RPMI8226 (cell line): ENCODE measurements at regions not wholly inside any gene's neighbourhood (a gene's known extent, or its start where the extent isn't known, plus 50 kb on each side); places are given as distances from the start of the nearest gene placed in this dataset.
A peak's percentile ranks its signal among the peaks of the same experiment; 100 is the strongest.
"Not testable (repeated sequence)": the region's sequence is repeated elsewhere in the genome, so short reads cannot be mapped to it uniquely, and the experiment has no call there.

Experiments used
- DNase-seq: peaks from one replicate; pipeline ENCODE4 v3.0.0-alpha.2; 2015

- DNase-seq = no peak
These were observed 155.3 kb downstream of the RAD51AP2 start for GRCh38 chr2:17362956-17363355.

GRCh38 chr2:17355608-17356329, 162.5 kb downstream of the RAD51AP2 start:
- no peak for DNase-seq

- DNase-seq = no peak
These were observed 165.0 kb downstream of the RAD51AP2 start for GRCh38 chr2:17353263-17353662.

GRCh38 chr2:17342692-17343091, 175.5 kb downstream of the RAD51AP2 start:
- DNase-seq = not testable (repeated sequence)

GRCh38 chr2:17337507-17337906, 180.7 kb downstream of the RAD51AP2 start:
- no peak for DNase-seq

- DNase-seq = no peak
These were observed 181.8 kb downstream of the RAD51AP2 start for GRCh38 chr2:17336458-17336857.

- no peak for DNase-seq
These were observed 183.9 kb downstream of the RAD51AP2 start for GRCh38 chr2:17334300-17334699.

GRCh38 chr2:17331636-17332035, 186.6 kb downstream of the RAD51AP2 start:
- DNase-seq = no peak

GRCh38 chr2:17328161-17328560, 190.1 kb downstream of the RAD51AP2 start:
- no peak for DNase-seq

- DNase-seq = no peak
These were observed 190.6 kb downstream of the RAD51AP2 start for GRCh38 chr2:17327649-17328048.

- no peak for DNase-seq
These were observed 191.5 kb downstream of the RAD51AP2 start for GRCh38 chr2:17326717-17327116.

GRCh38 chr2:17323697-17324096, 194.5 kb downstream of the RAD51AP2 start:
- no peak for DNase-seq

- no peak for DNase-seq
These were observed 195.8 kb downstream of the RAD51AP2 start for GRCh38 chr2:17322461-17322860.

- peak; percentile 20 for DNase-seq
These were observed 199.2 kb downstream of the RAD51AP2 start for GRCh38 chr2:17319090-17319489.

GRCh38 chr2:17318013-17318412, 200.2 kb downstream of the RAD51AP2 start:
- no peak for DNase-seq

- DNase-seq = no peak
These were observed 200.7 kb downstream of the RAD51AP2 start for GRCh38 chr2:17317439-17317976.

GRCh38 chr2:17313261-17313660, 205.0 kb downstream of the RAD51AP2 start:
- DNase-seq = no peak

GRCh38 chr2:17311771-17312511, 206.3 kb downstream of the RAD51AP2 start:
- DNase-seq = no peak

- no peak for DNase-seq
These were observed 207.1 kb downstream of the RAD51AP2 start for GRCh38 chr2:17311106-17311619.

GRCh38 chr2:17309741-17310339, 208.4 kb downstream of the RAD51AP2 start:
- DNase-seq = peak; percentile 77

GRCh38 chr2:17309181-17309580, 209.1 kb downstream of the RAD51AP2 start:
- DNase-seq = no peak

GRCh38 chr2:17306706-17307105, 211.5 kb downstream of the RAD51AP2 start:
- DNase-seq = no peak

GRCh38 chr2:17306219-17306618, 212.0 kb downstream of the RAD51AP2 start:
- no peak for DNase-seq
